ENCODE measurements at regions not wholly inside any gene's neighbourhood (a gene's known extent, or its start where the extent isn't known, plus 50 kb on each side); places are given as distances from the start of the nearest gene placed in this dataset.

DNA sequence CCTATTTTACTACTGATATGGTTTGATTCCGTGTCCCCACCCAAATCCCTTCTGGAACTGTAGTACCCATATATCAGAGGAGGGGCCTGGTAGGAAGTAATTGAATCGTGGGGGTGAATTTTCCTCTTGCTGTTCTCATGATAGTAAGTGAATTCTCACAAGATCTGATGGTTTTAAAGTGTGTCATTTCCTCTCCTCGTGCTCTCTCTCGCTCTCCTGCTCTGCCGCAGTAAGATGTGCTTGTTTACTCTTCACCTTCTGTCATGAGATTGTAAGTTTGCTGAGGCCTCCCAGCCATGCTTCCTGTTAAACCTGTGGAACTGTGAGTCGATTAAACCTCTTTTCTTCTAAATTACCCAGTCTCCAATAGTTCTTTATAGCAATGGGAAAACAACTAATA lies 81.2 kb upstream of the ZBTB20 start:
- H3K9me3 ChIP-seq (ENCODE audit: control insufficient read depth, insufficient read depth, low read length): no peaks in the 10 kb centered on the region
- no peaks in the 10 kb centered on the region for H3K4me1 ChIP-seq (ENCODE audit: control insufficient read depth, insufficient read depth, low read length)
- H3K27me3 ChIP-seq (ENCODE audit: control insufficient read depth, insufficient read depth, low read length): no peaks in the 10 kb centered on the region
- no peak overlapping the region for H3K4me3 ChIP-seq (ENCODE audit: low read depth, low read length)
- H3K36me3 ChIP-seq (ENCODE audit: control insufficient read depth, insufficient read depth, low read length): no peaks in the 10 kb centered on the region
- H3K9ac ChIP-seq (ENCODE audit: low read depth, low read length): no peak overlapping the region

DNA sequence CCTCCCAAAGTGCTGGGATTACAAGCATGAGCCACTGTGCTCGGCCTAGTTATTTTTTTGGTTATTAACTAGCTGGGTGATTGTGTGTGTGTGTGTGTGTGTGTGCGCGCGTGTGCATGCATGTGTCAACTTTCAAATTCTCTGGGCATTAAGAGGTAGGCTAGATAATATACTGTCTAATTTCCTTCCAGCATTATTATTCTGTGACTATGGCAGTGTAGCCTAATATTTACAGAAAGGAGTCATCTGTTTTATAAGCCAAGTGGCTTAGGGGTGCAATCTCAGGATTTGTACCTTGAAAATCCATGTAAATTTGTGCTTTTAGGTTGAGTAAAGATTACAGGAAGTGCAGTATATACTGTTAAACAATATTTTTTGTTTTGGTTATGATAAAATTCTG lies 85.1 kb upstream of the ZBTB20 start:
- Histone ChIP-seq H3K4me3 (ENCODE audit: low read depth, low read length) (no peak overlapping the region), H3K27me3 (ENCODE audit: control insufficient read depth, insufficient read depth, low read length) (no peaks in the 10 kb centered on the region), H3K4me1 (ENCODE audit: control insufficient read depth, insufficient read depth, low read length) (no peaks in the 10 kb centered on the region), H3K9me3 (ENCODE audit: control insufficient read depth, insufficient read depth, low read length) (no peaks in the 10 kb centered on the region), H3K9ac (ENCODE audit: low read depth, low read length) (no peak overlapping the region), H3K36me3 (ENCODE audit: control insufficient read depth, insufficient read depth, low read length) (no peaks in the 10 kb centered on the region)

DNA sequence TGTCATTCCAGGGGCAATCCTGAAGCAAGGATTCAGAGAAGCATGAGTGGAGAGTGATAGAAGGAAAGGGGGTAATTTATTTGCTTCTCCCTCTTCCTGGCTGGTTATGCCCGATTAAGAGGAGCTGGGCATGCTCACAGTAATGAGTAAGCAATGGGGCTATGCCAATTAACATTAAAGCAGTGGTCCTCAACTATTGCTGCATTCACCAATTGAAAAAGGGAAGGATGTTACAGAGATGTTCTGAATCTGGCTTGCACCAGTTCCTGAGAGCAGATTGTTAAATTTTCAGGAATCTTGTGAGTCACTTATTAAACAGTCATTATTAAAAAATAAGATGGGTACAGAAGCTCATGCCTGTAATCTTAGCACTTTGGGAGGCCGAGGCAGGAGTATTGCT lies 85.9 kb upstream of the ZBTB20 start:
- Histone ChIP-seq H3K27me3 (ENCODE audit: control insufficient read depth, insufficient read depth, low read length) (no peaks in the 10 kb centered on the region), H3K36me3 (ENCODE audit: control insufficient read depth, insufficient read depth, low read length) (no peaks in the 10 kb centered on the region), H3K4me1 (ENCODE audit: control insufficient read depth, insufficient read depth, low read length) (no peaks in the 10 kb centered on the region), H3K9ac (ENCODE audit: low read depth, low read length) (no peak overlapping the region), H3K4me3 (ENCODE audit: low read depth, low read length) (no peak overlapping the region), H3K9me3 (ENCODE audit: control insufficient read depth, insufficient read depth, low read length) (no peaks in the 10 kb centered on the region)

DNA sequence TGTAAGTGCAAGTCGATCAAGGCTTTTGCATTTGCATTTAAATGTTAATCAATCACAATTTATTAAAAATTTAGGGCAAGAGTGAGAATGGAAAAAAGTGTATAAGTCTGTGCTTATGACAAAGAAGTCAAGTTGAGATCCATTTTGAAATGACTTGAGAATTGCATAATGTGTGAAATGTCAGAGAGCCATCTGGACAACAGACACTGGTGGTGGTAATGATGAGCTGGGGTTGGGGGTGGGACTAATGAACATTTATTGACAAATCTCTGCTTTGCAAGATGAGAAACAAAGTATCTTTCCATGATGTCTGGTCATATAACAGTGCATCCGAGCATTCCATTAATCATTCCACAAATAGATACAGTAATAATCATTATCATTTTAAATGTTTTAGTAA lies 89.4 kb upstream of the ZBTB20 start:
- Histone ChIP-seq H3K9ac (ENCODE audit: low read depth, low read length) (no peak overlapping the region), H3K4me3 (ENCODE audit: low read depth, low read length) (no peak overlapping the region), H3K27me3 (ENCODE audit: control insufficient read depth, insufficient read depth, low read length) (no peaks in the 10 kb centered on the region), H3K4me1 (ENCODE audit: control insufficient read depth, insufficient read depth, low read length) (no peaks in the 10 kb centered on the region), H3K36me3 (ENCODE audit: control insufficient read depth, insufficient read depth, low read length) (no peaks in the 10 kb centered on the region), H3K9me3 (ENCODE audit: control insufficient read depth, insufficient read depth, low read length) (no peaks in the 10 kb centered on the region)

DNA sequence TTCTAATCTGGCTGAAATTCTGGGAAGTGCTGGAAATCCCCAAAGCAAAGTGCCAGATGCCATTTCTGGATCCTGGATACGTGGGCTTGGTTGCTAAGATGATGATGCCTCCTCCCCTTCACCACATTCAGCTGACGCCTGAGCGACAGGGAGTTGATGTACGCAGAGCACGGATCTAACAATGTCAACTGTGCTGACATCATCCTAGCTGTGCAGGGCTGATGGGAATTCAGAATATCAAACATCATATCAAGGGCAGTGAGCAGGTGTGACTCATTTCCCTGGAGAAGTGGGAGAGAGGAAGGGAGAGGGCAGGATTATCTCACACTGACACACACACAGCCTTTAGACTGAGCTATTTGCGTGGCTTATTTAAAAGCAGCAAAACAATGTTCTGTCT lies 92.6 kb upstream of the ZBTB20 start:
- Histone ChIP-seq H3K4me3 (ENCODE audit: low read depth, low read length) (no peak overlapping the region), H3K4me1 (ENCODE audit: control insufficient read depth, insufficient read depth, low read length) (no peaks in the 10 kb centered on the region), H3K36me3 (ENCODE audit: control insufficient read depth, insufficient read depth, low read length) (no peaks in the 10 kb centered on the region), H3K27me3 (ENCODE audit: control insufficient read depth, insufficient read depth, low read length) (no peaks in the 10 kb centered on the region), H3K9me3 (ENCODE audit: control insufficient read depth, insufficient read depth, low read length) (no peaks in the 10 kb centered on the region), H3K9ac (ENCODE audit: low read depth, low read length) (no peak overlapping the region)

DNA sequence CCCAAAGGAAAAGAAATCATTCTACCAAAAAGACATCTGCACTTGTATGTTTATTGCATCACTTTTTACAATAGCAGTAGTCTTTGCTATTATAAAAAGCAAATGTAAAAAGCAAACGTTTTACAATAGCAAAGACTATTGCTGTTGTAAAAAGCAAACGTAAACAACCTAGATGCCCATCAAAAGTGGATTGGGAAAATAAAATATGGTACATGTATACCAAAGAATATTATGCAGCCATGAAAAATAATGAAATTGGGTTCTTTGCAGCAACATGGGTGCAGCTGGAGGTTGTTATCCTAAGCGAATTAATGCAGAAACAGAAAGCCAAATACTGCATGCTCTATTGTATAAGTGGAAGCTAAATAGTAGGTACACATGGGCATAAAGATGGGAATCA lies 97.3 kb upstream of the ZBTB20 start:
- H3K9ac ChIP-seq (ENCODE audit: low read depth, low read length): no peak overlapping the region
- no peaks in the 10 kb centered on the region for H3K4me1 ChIP-seq (ENCODE audit: control insufficient read depth, insufficient read depth, low read length)
- H3K9me3 ChIP-seq (ENCODE audit: control insufficient read depth, insufficient read depth, low read length): no peaks in the 10 kb centered on the region
- no peaks in the 10 kb centered on the region for H3K27me3 ChIP-seq (ENCODE audit: control insufficient read depth, insufficient read depth, low read length)
- no peak overlapping the region for H3K4me3 ChIP-seq (ENCODE audit: low read depth, low read length)
- H3K36me3 ChIP-seq (ENCODE audit: control insufficient read depth, insufficient read depth, low read length): no peaks in the 10 kb centered on the region

DNA sequence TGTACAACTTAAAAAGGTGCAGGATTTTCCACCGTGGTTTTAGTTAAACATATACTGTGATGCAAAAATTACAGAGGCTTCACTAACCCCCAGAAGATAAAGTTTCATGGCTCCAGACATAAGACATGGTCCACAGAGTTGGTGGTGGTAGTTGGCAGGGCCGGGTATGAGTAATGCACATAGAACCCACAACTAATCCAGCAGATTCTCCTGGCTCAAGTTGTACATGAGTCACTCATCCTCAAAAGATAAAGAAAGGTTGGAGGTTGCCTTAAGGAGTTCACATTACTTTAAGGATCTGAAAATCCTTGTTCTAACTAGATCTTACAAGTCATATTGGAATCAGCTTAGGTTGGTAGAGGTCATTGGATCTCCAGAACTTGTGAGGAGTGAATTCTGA lies 98.3 kb upstream of the ZBTB20 start:
- Histone ChIP-seq H3K4me3 (ENCODE audit: low read depth, low read length) (no peak overlapping the region), H3K9ac (ENCODE audit: low read depth, low read length) (no peak overlapping the region), H3K36me3 (ENCODE audit: control insufficient read depth, insufficient read depth, low read length) (no peaks in the 10 kb centered on the region), H3K4me1 (ENCODE audit: control insufficient read depth, insufficient read depth, low read length) (no peaks in the 10 kb centered on the region), H3K27me3 (ENCODE audit: control insufficient read depth, insufficient read depth, low read length) (no peaks in the 10 kb centered on the region), H3K9me3 (ENCODE audit: control insufficient read depth, insufficient read depth, low read length) (no peaks in the 10 kb centered on the region)

DNA sequence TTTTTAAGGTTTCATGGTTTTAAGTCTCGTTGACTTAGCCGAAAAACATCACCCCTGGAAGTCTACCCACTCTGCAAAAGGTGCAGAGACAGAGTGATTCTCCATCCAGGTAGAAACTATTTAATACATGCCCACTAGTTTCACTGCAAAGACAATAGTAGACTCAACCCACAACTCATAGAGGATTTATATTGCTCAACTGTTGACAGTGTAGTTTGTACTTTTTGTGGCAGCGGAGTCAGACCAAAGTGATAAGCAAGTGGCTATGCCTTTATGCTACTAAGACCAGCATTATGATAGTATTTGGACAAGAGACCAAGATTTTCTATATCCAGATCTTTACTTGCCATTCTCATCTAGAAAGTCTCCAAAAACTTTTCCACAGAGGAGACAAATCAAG lies 98.8 kb upstream of the ZBTB20 start:
- Histone ChIP-seq H3K4me3 (ENCODE audit: low read depth, low read length) (no peak overlapping the region), H3K36me3 (ENCODE audit: control insufficient read depth, insufficient read depth, low read length) (no peaks in the 10 kb centered on the region), H3K27me3 (ENCODE audit: control insufficient read depth, insufficient read depth, low read length) (no peaks in the 10 kb centered on the region), H3K9me3 (ENCODE audit: control insufficient read depth, insufficient read depth, low read length) (no peaks in the 10 kb centered on the region), H3K4me1 (ENCODE audit: control insufficient read depth, insufficient read depth, low read length) (no peaks in the 10 kb centered on the region), H3K9ac (ENCODE audit: low read depth, low read length) (no peak overlapping the region)

DNA sequence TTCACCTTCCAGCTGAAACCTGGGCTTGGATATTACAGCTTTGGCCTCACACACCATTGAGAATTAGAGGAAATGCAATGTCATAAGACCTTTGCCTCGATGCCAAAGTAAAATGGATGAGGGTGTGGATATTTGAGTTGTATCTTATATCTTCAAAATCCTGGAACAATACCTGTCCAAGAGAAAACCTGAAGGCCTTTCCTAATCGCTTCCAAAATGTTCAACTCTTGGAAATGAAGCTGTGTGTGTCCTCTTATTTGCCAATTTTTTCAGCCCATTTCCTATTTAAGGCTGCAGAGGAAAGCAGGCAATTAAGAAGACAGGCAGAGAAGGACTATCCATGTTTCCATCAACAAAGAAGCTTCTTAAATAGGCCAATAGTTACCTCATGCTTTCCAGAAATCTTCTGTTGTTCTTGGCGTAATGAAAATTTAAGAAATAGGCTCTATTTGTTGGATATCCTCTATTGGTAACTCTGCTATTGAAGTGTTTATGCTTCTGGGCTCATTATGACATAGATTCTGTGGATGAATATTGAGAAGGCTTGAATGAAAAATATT lies 99.5 kb upstream of the ZBTB20 start:
- Histone ChIP-seq H3K9ac (ENCODE audit: low read depth, low read length) (no peak overlapping the region), H3K4me3 (ENCODE audit: low read depth, low read length) (no peak overlapping the region), H3K27me3 (ENCODE audit: control insufficient read depth, insufficient read depth, low read length) (no peaks in the 10 kb centered on the region), H3K36me3 (ENCODE audit: control insufficient read depth, insufficient read depth, low read length) (no peaks in the 10 kb centered on the region), H3K9me3 (ENCODE audit: control insufficient read depth, insufficient read depth, low read length) (no peaks in the 10 kb centered on the region), H3K4me1 (ENCODE audit: control insufficient read depth, insufficient read depth, low read length) (no peaks in the 10 kb centered on the region)

DNA sequence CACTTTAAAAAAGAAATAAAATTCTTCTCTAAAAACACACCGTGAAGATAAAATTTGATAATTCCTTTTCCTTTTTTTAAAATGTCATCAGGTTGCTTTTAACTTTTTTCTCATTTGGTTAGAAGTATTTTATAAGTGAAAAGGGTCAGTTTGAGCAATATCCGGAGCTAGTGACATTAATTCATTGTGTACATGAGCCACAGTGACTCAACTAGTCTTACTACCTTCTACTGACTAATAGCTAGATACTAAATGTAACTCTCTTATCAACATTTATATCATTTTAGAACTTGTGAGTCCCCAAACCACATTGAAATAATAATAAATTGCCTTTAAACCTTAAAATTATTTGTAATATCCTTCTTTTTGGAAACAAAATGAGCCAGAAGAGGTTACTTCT lies 101.2 kb upstream of the ZBTB20 start:
- H3K4me3 ChIP-seq (ENCODE audit: low read depth, low read length): no peak overlapping the region
- no peak overlapping the region for H3K9ac ChIP-seq (ENCODE audit: low read depth, low read length)
- no peaks in the 10 kb centered on the region for H3K9me3 ChIP-seq (ENCODE audit: control insufficient read depth, insufficient read depth, low read length)
- H3K27me3 ChIP-seq (ENCODE audit: control insufficient read depth, insufficient read depth, low read length): no peaks in the 10 kb centered on the region
- H3K36me3 ChIP-seq (ENCODE audit: control insufficient read depth, insufficient read depth, low read length): no peaks in the 10 kb centered on the region
- no peaks in the 10 kb centered on the region for H3K4me1 ChIP-seq (ENCODE audit: control insufficient read depth, insufficient read depth, low read length)

DNA sequence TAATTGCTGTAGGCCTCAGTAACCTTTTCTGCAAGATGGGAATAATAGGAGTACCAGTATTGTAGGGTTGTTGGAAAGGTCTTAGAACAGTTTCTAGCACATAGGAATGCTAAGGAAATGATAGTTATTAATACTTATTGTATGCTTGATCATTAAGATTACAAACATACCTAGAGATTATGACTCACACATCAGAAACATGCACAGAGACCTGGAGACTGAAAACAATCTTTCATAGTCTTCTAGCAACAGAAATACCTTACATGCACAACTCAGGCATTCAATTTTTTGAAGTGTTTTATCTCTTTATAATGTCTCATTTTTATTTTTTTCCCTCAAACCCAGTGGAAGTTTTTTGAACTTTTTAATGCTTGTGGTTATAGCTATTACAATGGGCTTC lies 104.4 kb upstream of the ZBTB20 start:
- H3K9me3 ChIP-seq (ENCODE audit: control insufficient read depth, insufficient read depth, low read length): no peaks in the 10 kb centered on the region
- H3K36me3 ChIP-seq (ENCODE audit: control insufficient read depth, insufficient read depth, low read length): no peaks in the 10 kb centered on the region
- H3K4me3 ChIP-seq (ENCODE audit: low read depth, low read length): no peak overlapping the region
- H3K27me3 ChIP-seq (ENCODE audit: control insufficient read depth, insufficient read depth, low read length): no peaks in the 10 kb centered on the region
- no peak overlapping the region for H3K9ac ChIP-seq (ENCODE audit: low read depth, low read length)
- no peaks in the 10 kb centered on the region for H3K4me1 ChIP-seq (ENCODE audit: control insufficient read depth, insufficient read depth, low read length)

DNA sequence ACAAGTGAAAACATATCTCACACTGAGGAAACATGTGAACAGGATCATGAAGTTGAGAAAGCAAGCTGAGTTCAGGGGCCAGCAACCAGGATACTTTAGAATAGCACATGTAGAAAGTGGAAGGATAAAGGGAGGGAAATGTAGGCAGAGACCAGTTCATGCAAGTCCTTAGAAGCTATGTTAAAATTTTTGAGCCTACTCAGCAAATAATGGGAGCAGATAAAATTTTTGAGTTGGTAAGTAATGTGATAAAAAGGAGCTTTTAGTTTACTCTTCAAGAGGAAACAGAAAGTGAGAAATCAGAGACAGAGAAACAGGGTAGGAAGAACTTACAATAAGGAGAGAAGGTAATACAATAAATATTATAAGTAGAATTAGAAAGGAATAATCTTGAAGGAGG lies 105.6 kb upstream of the ZBTB20 start:
- Histone ChIP-seq H3K36me3 (ENCODE audit: control insufficient read depth, insufficient read depth, low read length) (no peaks in the 10 kb centered on the region), H3K9ac (ENCODE audit: low read depth, low read length) (no peak overlapping the region), H3K27me3 (ENCODE audit: control insufficient read depth, insufficient read depth, low read length) (no peaks in the 10 kb centered on the region), H3K9me3 (ENCODE audit: control insufficient read depth, insufficient read depth, low read length) (no peaks in the 10 kb centered on the region), H3K4me1 (ENCODE audit: control insufficient read depth, insufficient read depth, low read length) (no peaks in the 10 kb centered on the region), H3K4me3 (ENCODE audit: low read depth, low read length) (no peak overlapping the region)

Measured in iPS-15b (cell line).